Keratinocyte (primary cell): ENCODE measurements at regions not wholly inside any gene's neighbourhood (a gene's known extent, or its start where the extent isn't known, plus 50 kb on each side); places are given as distances from the start of the nearest gene placed in this dataset.

ENCODE experiments used
- DNase-seq: peaks from one replicate; pipeline ENCODE4 v3.0.0-alpha.2; 2011; ENCODE audit warnings: low read depth, missing footprints, low spot score
- FAIRE-seq: peaks from 2 replicates; lab custom pipeline; 2011; peaks lifted over from hg19 to GRCh38; lab: Jason Lieb, UNC
- H2AFZ ChIP-seq: 2 replicates; pipeline ENCODE4 v1.6.0; 2012; ENCODE audit warnings: low read length, control low read depth, inconsistent platforms; ENCODE audit not compliant: control insufficient read depth
- H3K27ac ChIP-seq: 2 replicates; pipeline ENCODE4 v1.5.1; 2011; ENCODE audit warnings: low read length; ENCODE audit not compliant: control insufficient read depth, insufficient read depth
- H3K27me3 ChIP-seq: 3 replicates; pipeline ENCODE4 v1.6.0; 2011; ENCODE audit warnings: low read length; ENCODE audit not compliant: control insufficient read depth, insufficient read depth; ENCODE audit errors: extremely low read depth
- H3K36me3 ChIP-seq, 2 experiments: 2 replicates in 1 of 2; 3 replicates in 1 of 2; pipeline ENCODE4 v1.5.1; 2011; ENCODE audit warnings: low read length in 2 of 2, mild to moderate bottlenecking in 1 of 2; ENCODE audit not compliant: control insufficient read depth in 2 of 2, insufficient read depth in 2 of 2; ENCODE audit errors: extremely low read depth in 1 of 2
- H3K4me1 ChIP-seq: 3 replicates; pipeline ENCODE4 v1.5.1; 2011; ENCODE audit warnings: low read length; ENCODE audit not compliant: control insufficient read depth, insufficient read depth; ENCODE audit errors: extremely low read depth
- H3K4me2 ChIP-seq: 3 replicates; pipeline ENCODE4 v1.6.0; 2011; ENCODE audit warnings: low read depth, low read length; ENCODE audit not compliant: control insufficient read depth, insufficient read depth; ENCODE audit errors: extremely low read depth
- H3K4me3 ChIP-seq, 3 experiments: fragments of 200-600 bp in 1 of 3; sonication (generic) in 1 of 3; 2 replicates in 2 of 3; 3 replicates in 1 of 3; pipeline ENCODE4 v1.5.1; 2011 to 2016; ENCODE audit warnings: low read length in 3 of 3, mild to moderate bottlenecking in 3 of 3, control low read depth in 2 of 3, inconsistent platforms in 1 of 3, low read depth in 1 of 3, mixed read lengths in 1 of 3, mixed run types in 1 of 3, moderate library complexity in 1 of 3; ENCODE audit not compliant: control insufficient read depth in 2 of 3, insufficient read depth in 2 of 3; ENCODE audit errors: extremely low read depth in 1 of 3
- H3K79me2 ChIP-seq: 2 replicates; pipeline ENCODE4 v1.6.0; 2012; ENCODE audit warnings: low read length; ENCODE audit not compliant: control insufficient read depth, insufficient read depth
- H3K9ac ChIP-seq: 3 replicates; pipeline ENCODE4 v1.6.0; 2011; ENCODE audit warnings: low read length; ENCODE audit not compliant: control insufficient read depth, insufficient read depth; ENCODE audit errors: extremely low read depth
- H3K9me1 ChIP-seq: 3 replicates; pipeline ENCODE4 v1.6.0; 2011; ENCODE audit warnings: low read length; ENCODE audit not compliant: control insufficient read depth, insufficient read depth; ENCODE audit errors: extremely low read depth
- H3K9me3 ChIP-seq: 2 replicates; pipeline ENCODE4 v1.5.1; 2012; ENCODE audit warnings: low read depth, low read length; ENCODE audit not compliant: control insufficient read depth
- H4K20me1 ChIP-seq: 3 replicates; pipeline ENCODE4 v1.6.0; 2011; ENCODE audit warnings: low read length; ENCODE audit not compliant: control insufficient read depth, insufficient read depth; ENCODE audit errors: extremely low read depth
- CTCF ChIP-seq, 3 experiments: IDR thresholded peaks in 1 of 3; conservative IDR thresholded peaks in 1 of 3; optimal IDR thresholded peaks in 1 of 3; 2 replicates in 2 of 3; 3 replicates in 1 of 3; pipeline versions ENCODE3 to v1.5.1; 2011; ENCODE audit warnings: low read length in 3 of 3, mild to moderate bottlenecking in 3 of 3, moderate library complexity in 2 of 3, control low read depth in 1 of 3, inconsistent platforms in 1 of 3; ENCODE audit not compliant: insufficient read depth in 2 of 3; ENCODE audit errors: extremely low read depth in 1 of 3
- EZH2 ChIP-seq: IDR thresholded peaks from one replicate; pipeline ENCODE4 v1.6.1; 2012; ENCODE audit warnings: inconsistent platforms, mild to moderate bottlenecking, low read length, moderate library complexity
- dilution Hi-C: fragments of 300-500 bp; cut with MboI; formaldehyde crosslinking; loops from one replicate; pipeline ENCODE4 v1.7.0; 2020; ENCODE audit warnings: low sequenced_read_pairs; ENCODE audit not compliant: extremely low pct_ligation_motif_present

DNA sequence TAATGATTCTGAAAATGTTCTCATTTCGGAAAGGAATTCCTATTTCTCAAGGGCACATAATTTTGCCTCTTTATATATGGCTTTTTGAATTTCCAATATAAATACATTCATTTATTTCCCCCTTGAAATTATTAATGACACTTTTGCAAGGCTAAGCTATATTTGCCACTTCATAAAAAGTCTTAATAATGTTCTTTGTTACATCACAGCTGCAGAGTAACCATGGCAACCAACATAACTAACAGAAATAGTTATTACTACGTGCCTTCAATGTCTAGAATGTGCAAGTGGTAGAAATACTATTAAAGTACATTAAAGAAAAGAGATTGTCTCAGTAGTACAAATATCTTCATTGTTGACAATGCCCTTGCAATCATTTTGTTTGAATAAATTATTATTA, 471.8 kb downstream of the C3orf38 start:
- no peak for FAIRE-seq

GRCh38 chr3:88623709-88624108, 473.9 kb downstream of the C3orf38 start:
- Histone ChIP-seq H3K4me2 (no peak overlapping the region), H3K27ac (no peak overlapping the region), H3K9ac (no peak overlapping the region), H3K36me3 (no peaks in the 10 kb centered on the region), H3K4me1 (no peaks in the 10 kb centered on the region), H3K9me1 (no peaks in the 10 kb centered on the region), H3K27me3 (no peaks in the 10 kb centered on the region), H3K79me2 (no peaks in the 10 kb centered on the region), H2AFZ (no peak overlapping the region), H3K9me3 (no peaks in the 10 kb centered on the region), H3K4me3 (no peak overlapping the region), H4K20me1 (no peaks in the 10 kb centered on the region)
- DNase-seq, result no peak
- dilution Hi-C loops, result no loop called here
- FAIRE-seq, result no peak
- TF ChIP-seq CTCF (optimal IDR thresholded peaks at IDR 0.05 in 1 of 3, IDR thresholded peaks at IDR 0.05 in 1 of 3, conservative IDR thresholded peaks at IDR 0.05 in 1 of 3; ENCODE audit: extremely low read depth in 1 of 3, insufficient read depth in 2 of 3, low read length in 3 of 3) (no peak), EZH2 (no peak)

More for the DNA sequence above, 471.8 kb downstream of the C3orf38 start:
- no peak overlapping the region for H3K27ac ChIP-seq
- dilution Hi-C loops, result no loop called here
- H3K9ac ChIP-seq, result no peak overlapping the region
- H3K9me1 ChIP-seq, result no peaks in the 10 kb centered on the region
- H3K4me2 ChIP-seq, result no peak overlapping the region
- TF ChIP-seq CTCF (optimal IDR thresholded peaks at IDR 0.05 in 1 of 3, IDR thresholded peaks at IDR 0.05 in 1 of 3, conservative IDR thresholded peaks at IDR 0.05 in 1 of 3; ENCODE audit: extremely low read depth in 1 of 3, insufficient read depth in 2 of 3, low read length in 3 of 3) (no peak), EZH2 (no peak)
- no peak overlapping the region for H3K4me3 ChIP-seq
- no peaks in the 10 kb centered on the region for H3K4me1 ChIP-seq
- H2AFZ ChIP-seq, result no peak overlapping the region
- no peak for DNase-seq
- no peaks in the 10 kb centered on the region for H3K36me3 ChIP-seq
- H4K20me1 ChIP-seq, result no peaks in the 10 kb centered on the region
- no peaks in the 10 kb centered on the region for H3K9me3 ChIP-seq
- no peaks in the 10 kb centered on the region for H3K27me3 ChIP-seq
- H3K79me2 ChIP-seq, result no peaks in the 10 kb centered on the region
